Pons (tissue), 1 donor: ENCODE measurements at regions not wholly inside any gene's neighbourhood (a gene's known extent, or its start where the extent isn't known, plus 50 kb on each side); places are given as distances from the start of the nearest gene placed in this dataset.

ENCODE experiments used
- DNase-seq: peaks from one replicate; pipeline ENCODE4 v3.0.0-alpha.2; 2016; ENCODE audit warnings: low spot score

DNA sequence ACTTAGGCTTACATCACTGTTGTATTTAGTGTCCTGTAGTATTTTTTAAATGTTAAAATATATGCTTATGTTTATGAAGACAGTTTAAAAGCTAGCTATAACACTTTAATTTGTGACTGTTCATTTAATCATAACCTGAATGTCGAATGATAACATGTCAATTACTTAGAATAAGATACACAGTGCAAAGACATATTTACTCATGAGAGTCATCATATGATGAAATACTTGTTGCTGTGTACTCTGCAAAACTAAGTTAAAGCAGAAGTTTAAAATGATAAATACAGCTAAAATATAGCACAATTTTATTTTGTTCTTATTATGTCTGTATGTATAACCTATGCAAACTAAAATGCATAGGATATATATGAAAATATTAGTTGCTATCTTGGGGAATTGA, 497.4 kb downstream of the FSCB start:
- no peak for DNase-seq

GRCh38 chr14:43988989-43989388, 518.1 kb downstream of the FSCB start:
- no peak for DNase-seq

DNA sequence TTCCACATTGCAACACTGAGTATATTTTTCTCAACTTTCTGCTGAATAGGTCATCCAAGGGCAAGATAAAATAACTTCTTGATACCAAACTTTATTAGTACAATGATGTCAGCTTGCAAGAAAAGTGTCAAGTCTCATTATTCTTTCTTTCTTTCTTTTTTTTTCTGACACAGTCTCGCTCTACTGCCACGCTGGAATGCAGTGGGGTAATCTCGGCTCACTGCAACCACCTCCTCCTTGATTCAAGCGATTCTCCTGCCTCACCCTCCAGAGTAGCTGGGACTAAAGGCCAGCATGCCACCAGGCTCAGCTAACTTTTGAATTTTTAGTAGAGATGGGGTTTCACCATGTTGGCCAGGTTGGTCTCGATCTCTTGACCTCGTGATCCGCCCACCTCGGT, 523.4 kb downstream of the FSCB start:
- DNase-seq: no peak

- no peak for DNase-seq
Observed at GRCh38 chr14:43981135-43981768, 525.8 kb downstream of the FSCB start.

DNA sequence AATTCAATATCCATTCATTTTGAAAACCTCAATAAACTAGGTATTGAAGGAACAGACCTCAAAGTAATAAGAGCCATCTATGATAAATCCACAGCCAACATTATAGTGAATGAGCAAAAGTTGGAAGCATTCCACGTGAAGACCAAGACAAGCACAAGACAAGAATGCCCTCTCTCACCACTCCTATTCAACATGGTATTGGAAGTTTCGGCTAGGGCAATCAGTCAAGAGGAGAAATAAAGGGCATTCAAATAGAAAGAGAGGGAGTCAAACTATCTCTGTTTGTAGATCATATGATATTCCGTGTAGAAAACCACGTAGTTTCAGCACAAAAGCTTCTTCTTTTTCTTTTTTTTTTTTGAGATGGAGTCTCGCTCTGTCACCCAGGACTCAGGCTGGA, 550.3 kb downstream of the FSCB start:
- no peak for DNase-seq

- no peak for DNase-seq
Observed at GRCh38 chr14:43949400-43949799, 557.7 kb downstream of the FSCB start.

DNA sequence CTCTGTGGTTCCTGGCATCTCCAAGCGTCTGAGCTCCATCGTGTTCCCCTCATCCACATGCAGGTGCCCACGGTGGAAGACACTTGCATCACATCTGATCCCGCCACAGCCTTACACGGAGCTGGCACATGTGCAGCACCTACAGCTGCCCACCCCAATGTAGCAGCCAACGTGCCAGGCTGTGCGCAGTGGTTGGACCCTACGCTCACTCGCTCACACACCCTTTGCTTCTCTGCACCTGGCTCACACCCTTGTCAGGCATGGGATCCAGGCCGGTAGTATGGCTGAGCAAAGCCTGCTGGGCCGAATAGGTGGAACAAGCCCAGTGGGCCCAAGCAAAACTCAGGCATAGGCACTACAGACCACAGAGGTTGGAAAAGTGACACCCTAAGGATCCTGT, 567.2 kb downstream of the FSCB start:
- no peak for DNase-seq

GRCh38 chr14:43938588-43939281, 568.3 kb downstream of the FSCB start:
- no peak for DNase-seq

DNA sequence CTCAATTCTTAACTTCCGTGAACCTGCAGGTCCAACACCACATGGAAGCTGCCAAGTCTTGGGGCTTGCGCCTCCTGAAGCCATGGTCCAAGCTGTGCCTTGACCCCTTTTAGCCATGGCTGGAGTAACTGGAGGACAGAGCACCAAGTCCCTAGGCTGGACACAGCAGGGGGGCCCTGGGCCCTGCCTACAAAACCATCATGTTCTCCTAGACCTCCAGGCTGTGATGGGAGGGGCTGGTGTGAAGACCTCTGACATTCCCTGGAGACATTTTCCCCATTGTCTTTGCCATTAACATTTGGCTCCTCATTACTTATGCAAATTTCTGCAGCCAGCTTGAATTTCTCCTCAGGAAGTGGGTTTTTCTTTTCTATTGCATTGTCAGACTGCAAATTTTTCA, 570.1 kb downstream of the FSCB start:
- DNase-seq: no peak

- no peak for DNase-seq
Observed at GRCh38 chr14:43934102-43934501, 573.0 kb downstream of the FSCB start.

- no peak for DNase-seq
Observed at GRCh38 chr14:43914041-43914693, 592.9 kb downstream of the FSCB start.

DNA sequence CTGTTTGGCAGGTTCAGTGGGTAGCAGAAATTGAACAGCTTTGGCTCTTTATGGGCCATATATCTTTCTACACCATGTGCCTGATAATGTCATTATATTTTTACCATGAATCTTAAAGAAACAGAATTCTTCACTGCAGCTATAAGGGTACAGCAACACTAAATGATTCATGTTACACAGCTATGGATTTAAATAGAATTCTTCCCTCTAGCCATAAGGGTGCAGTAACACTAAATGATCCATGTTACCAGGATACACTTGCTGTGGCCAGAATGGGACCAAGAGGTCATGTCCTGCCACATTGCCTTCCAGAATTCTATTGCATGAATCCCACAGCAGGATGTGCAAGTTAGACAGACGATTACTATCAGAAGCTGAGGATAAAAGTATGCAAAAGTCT, 603.9 kb downstream of the FSCB start:
- no peak for DNase-seq

DNA sequence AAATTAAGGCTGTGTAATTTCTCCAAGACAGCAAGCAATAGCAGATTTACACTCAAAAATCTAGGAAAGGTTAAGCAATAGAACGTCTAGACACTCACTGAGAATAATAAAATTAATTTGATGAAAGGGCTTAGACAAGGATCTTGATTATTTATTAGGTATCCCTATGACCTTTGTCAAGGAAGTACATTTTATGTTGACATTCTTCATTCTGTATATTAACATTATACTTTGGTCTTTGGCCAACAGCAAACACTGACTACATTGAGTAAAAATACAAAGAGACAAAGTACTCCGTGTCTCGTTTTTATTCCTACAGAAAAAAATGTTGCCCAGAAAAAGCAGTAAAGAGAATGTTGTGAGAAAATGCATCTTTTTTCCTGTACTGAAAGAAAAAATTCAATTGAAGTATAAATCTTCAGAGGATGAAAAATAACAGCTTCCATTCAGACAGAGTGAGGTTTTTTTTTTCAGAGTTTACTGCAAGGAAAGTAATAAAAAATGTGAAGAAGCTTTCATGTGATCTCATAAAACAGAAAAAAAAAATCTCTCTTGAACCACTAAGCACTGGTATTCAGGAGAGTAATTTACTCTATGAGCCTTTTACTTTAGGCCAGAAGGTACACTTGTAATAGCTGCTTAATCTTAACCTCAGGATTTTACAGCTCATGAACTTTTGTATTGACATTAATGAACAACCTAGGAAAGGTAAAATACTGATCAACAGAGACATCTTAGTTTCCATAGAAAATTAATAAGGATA, 605.0 kb downstream of the FSCB start:
- no peak for DNase-seq

DNA sequence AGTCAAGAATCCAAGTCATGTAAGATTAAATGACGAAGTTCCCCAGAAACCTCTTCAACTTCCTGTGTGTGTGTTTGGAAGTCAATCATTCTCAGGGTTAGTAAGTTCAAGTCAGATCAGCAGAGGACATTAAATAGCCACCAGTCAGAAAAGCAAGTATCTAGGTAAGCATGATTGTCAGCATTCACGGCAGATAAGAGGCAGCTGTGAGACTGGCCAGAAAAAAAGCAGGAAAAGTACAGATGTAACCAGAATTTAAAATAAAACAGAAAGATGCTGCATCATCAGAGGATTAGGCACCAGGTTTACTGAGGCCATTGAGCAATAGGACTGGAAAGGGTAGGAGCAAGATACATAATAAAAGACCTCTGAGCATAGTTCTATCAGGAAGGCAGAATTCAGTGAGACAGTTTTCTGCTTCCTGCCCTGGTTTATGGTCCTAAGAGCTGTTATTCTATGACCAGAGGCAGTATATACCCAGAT, 606.9 kb downstream of the FSCB start:
- DNase-seq: no peak

DNA sequence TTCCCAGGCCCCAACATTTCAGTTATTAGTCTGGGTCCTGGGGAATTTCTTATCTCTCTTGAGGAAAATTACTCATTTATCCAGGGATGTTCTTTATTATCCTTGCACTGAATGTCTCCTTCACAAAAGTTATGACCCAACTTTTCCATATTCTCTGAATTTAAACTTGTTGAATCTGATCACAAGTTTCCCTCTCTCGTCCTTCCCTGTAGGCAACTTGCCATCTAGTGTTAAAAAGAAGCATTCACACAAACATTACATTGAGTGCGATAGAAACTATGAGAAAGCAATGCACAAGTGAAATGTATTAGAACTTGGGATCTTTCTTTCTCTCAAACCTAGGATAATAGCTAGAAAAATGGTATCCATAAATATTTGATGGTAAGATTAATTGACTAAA, 608.4 kb downstream of the FSCB start:
- DNase-seq: peak; percentile 35

GRCh38 chr14:43896044-43896443, 611.0 kb downstream of the FSCB start:
- no peak for DNase-seq

DNA sequence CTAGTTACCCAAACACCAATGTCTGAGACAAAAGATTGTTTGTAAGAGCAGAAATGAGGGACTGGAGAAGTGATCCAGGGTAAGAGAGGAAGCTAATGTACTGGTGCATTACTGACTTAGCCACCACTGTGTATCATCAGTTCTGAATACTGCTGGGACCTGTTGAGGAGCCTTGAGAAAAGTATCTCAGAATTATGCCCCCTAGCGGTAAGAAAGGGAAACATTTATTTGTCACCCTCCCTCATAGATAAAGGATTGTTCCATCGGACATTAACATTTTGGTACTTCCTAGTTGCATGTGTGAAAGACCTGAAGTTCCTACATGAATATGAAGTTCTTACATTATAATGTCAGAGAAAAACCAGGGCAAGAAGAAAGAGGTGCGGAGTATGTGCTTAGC, 612.5 kb downstream of the FSCB start:
- DNase-seq: no peak

- no peak for DNase-seq
Observed at GRCh38 chr14:43887523-43887922, 619.6 kb downstream of the FSCB start.

DNA sequence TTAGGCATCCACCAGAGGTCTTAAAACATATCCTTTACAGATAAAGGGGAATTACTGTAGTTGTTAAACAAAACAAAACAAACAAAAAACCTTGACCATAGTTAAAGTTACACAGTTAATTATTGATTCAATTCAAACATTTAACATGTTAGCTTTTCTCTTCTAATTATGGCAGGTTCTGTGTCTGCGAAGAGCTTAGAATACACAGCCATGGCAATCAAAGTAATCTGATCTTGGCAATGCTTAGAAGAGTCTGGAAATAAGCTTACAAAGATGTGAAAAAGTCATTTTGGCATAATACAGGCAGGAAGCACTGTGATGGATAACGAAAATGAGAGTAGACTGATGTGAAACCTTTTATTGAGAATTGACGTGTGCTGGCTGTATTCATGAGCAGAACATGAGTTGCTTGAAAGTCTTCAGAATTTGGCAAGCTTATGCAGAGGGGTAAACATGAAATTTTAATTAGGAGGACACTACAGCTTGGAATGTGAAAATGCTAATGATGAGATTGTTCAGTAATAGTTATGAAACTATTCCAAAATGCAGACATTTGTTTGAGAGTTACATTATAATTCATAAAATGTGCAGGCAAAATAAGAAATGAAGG, 629.6 kb downstream of the FSCB start:
- DNase-seq: no peak

DNA sequence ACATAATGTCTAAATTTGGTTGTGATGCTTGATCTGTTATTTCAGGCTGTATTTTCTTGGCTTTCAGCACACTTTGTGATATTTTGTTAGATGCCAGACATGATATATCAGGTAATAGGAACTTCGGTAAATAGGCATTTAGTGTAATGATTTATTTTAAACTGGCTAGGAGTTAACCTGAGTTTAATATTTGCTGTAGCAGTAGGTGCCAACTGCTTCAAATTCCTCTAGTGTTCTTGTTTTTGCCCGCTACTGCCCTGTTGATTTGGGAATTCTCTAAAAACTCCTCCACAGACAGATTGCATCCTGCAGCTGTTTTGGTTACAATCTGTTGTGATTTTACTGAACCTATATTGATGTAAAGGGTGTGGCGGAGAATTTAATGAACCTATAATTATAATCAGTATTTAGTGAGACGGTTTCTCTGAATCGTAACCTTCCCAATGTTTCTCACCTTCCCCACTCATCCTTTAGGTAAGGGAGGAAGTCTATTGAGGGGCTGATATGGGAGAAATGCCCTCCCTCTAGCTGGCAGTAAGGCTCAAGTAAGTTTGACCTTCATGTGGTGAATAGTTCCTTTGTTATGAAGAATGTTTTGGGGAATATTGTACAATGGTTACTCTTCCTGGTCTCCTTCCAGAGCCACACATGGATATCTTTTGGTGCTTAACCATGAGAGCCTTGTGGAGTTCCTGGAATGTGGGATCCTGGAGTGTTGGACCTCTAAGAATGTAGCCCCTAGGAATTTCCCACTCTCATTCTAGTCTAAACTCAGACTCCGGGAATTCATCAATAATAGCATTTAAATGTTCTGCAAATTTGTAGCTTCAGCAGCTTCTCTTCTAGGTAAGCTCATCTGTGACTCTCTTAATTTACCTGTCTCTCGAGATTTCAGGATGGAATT, 634.1 kb downstream of the FSCB start:
- no peak for DNase-seq

DNA sequence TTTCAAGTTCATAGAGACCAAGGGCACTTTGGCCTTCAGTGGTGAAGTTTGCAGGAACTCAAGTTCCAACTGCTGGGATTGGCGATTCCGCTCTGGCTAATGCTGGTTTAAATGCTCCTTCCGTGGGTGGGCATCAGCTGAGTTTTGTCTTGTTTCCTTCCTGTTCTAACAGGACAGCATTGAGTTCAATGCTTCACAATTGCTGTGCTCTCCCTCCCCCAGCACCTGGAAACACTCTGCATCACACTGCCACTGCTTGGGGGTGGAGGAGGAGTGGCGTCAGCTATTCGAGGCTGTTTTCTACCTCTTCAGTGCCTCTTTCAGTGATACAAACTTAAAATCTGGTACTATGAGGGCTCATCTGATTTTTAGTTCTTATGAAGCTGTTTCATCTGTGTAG, 634.9 kb downstream of the FSCB start:
- DNase-seq: no peak
